ENCODE measurements at regions not wholly inside any gene's neighbourhood (a gene's known extent, or its start where the extent isn't known, plus 50 kb on each side); places are given as distances from the start of the nearest gene placed in this dataset.

DNA sequence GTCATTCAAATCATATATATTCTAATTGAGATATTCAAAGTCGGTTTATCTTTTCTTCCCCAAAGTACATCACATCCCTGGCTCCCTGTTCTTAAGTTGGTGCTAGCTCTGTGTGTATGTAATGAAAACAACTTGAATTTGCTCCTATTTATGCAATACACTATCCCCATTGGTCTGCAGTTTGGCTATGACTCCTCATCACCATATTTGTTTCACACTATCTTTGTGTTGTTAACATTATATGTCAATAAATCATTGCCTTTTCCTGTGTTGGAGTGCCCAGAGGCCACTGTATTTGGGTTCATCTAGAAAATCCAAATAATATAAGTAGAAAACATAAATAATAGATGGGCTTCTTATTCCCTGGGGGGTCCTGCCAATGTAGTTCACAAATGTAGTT lies 306.6 kb upstream of the TENM4 start:
- DNase-seq (ENCODE audit: low spot score): no peak

GRCh38 chr11:79744941-79745340 lies 304.1 kb upstream of the TENM4 start:
- DNase-seq (ENCODE audit: low spot score): no peak

DNA sequence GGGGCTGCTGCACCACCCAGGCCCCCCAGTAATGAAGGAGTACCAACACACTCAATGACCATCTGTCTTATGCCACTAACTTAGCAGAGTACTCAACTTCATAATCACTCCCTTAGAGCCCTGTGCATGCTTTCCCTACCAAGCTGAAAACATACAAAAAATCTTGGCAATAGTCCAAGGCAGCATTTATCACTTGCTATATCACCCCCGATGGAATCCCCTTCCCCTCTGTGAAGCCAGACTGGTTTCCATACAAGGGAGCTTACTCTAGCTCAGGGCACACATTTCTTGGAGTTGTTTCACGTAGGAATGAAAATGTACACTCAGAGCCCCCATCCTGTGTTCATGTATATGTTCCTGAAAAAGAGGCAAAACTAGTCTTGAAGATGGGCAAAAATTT lies 301.3 kb upstream of the TENM4 start:
- DNase-seq (ENCODE audit: low spot score): no peak

DNA sequence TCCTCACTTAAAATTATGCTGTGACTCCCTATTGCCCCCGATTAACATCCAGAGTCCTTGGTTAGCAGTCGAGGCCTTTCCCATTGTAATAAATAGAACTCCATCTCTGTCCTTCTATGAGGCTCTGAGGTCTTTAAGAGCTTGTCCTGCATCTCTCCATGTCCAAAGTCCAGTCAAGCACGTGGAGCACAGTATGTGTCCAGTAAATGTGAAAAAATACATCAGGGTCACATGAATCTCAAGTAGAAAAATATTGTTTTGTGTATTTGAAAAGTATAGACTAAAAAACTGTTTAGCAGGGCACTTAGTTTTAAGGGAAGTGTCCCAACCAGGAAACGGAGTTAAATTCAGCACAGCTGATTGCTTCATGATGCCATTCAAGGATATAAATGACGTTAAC lies 298.8 kb upstream of the TENM4 start:
- no peak for DNase-seq (ENCODE audit: low spot score)

- DNase-seq (ENCODE audit: low spot score): no peak
Observed at GRCh38 chr11:79727221-79727620, 286.4 kb upstream of the TENM4 start.

DNA sequence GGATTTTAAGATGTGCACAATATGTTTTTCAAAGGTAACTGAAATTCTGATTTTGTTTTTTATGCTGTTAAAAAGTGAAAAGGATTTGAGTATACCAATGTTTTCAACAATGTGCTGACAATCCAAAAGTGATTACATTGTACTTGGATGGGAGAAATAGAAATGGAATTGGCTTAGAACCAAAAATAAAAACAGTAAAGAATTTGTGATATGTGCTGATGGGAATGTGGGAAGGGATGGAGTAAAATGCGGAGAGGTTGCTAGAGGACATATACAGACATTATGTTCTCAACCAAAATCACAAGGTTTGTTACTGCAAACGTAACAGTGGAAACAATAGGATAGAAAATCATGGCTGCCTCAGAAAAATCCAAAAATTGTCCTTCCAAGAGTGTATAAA lies 279.3 kb upstream of the TENM4 start:
- DNase-seq (ENCODE audit: low spot score): no peak

DNA sequence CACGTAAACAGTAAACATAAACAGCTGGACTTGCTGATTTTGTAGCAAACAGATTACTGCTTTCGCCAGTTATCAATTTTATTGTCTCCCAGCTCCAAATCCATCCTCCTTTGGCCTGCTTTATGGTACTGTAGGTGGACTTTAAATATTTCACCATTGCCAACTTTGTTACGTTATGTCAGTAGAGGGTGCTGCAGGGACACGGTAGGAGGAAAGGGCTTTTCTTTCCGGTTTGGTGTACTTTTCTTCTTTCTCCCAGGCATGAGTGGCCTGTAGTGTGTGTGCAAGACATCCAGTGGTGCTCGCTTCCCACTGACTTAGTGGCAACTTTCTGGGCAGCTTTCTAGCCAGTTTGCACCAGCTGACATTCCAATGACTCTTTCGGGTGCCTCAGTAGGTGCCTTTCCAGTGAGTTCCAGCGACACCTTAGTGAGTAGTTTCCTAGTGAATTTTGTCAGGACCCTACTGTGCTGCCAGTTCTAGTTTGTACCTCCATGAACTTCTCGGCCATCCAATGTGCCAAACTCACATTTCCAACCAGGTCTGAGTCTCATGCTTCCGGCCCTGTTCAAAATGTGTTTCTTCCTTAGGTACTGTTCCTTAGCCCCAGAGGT lies 267.6 kb upstream of the TENM4 start:
- DNase-seq (ENCODE audit: low spot score): peak; percentile 15

GRCh38 chr11:79705648-79706047 lies 264.8 kb upstream of the TENM4 start:
- DNase-seq (ENCODE audit: low spot score): no peak

- DNase-seq (ENCODE audit: low spot score): no peak
Observed at GRCh38 chr11:79702303-79702702, 261.5 kb upstream of the TENM4 start.

GRCh38 chr11:79699246-79699645 lies 258.4 kb upstream of the TENM4 start:
- DNase-seq (ENCODE audit: low spot score): no peak

- no peak for DNase-seq (ENCODE audit: low spot score)
Observed at GRCh38 chr11:79697905-79698304, 257.1 kb upstream of the TENM4 start.

GRCh38 chr11:79694368-79694767 lies 253.5 kb upstream of the TENM4 start:
- no peak for DNase-seq (ENCODE audit: low spot score)

GRCh38 chr11:79691445-79691844 lies 250.6 kb upstream of the TENM4 start:
- no peak for DNase-seq (ENCODE audit: low spot score)

DNA sequence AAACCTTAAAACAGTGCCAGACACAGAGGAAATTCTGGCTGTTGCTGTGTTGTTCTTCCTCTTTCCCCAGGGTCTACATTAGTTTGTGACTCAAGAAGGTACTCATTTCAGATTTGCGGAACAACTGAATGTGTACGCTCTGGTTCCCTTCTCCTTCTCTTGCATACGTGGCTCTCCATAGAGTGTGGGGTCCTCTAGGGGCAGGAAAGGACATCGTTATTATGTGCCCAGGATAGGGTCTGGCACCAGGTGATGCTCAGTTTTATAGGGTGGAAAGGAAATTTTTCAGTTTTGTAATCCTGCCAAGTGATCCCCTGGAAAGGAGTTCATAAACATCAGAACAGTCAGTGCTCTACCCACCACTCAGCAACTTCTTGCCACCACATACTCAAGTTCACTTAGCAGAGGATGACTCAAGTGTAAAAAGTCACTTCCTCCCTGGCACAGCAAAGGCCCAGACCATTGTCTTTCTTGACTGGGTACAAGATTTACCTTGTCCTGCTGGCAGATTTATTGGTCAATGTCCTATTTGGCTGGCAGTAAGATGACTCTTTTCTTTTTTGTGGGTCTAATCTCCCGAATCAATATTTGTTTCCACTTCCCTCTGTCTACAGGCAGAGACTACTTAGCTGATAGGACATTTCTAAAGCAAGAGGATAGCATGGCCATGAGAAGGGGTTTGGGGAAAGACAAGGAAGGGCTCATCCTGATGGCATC lies 246.0 kb upstream of the TENM4 start:
- no peak for DNase-seq (ENCODE audit: low spot score)

- DNase-seq (ENCODE audit: low spot score): no peak
Observed at GRCh38 chr11:79683930-79684329, 243.1 kb upstream of the TENM4 start.

DNA sequence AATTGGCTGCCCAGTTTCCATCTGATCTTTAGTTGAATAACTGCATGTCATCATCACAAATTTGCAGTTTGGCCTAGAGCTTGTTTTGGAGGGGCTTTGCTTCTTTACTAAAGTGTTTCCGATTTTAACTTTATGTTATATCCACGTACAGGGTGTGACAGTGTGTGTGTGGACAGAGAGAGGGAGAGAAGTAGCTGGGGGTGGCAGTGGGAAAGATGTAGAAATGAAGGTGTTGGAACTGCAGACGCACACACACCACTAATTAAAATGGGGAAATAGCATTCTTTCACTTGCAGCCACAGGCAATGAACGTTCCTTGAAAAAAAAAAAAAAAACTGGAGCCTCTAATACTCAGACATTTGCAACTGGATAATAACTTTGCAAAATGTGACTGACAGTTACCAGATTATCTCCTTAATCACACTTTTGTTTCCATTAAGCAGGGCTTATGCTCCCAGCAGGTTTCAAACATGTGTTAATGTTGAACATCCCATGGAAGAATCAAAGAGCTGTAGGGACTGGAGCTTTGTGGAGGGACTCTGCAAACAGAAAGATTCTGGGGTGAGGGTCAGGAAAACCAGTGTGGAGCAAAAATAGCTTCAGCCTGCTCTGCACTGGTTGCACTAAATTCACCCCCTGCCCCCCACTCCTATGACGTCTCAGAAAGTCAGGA lies 238.1 kb upstream of the TENM4 start:
- DNase-seq (ENCODE audit: low spot score): no peak

DNA sequence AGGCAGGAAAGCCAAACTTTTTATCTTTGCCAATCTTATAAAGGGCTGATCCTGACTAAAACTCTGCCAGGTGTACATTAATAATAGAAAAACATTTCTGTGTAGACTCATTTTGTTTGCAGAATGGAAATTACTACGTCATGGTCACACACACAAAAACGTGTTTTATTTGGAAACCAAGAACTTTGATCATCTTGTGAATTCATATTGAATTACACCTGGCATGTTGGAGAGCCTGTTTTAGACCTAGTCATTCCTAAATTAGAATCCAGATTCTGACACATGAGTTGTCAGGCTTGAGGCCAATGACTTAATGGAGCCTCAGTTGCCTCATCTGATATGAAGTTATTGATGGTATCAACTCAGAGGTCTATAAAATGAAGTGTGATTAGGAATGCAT lies 235.6 kb upstream of the TENM4 start:
- DNase-seq (ENCODE audit: low spot score): no peak

GRCh38 chr11:79675081-79675480 lies 234.3 kb upstream of the TENM4 start:
- no peak for DNase-seq (ENCODE audit: low spot score)

GRCh38 chr11:79672786-79673185 lies 232.0 kb upstream of the TENM4 start:
- DNase-seq (ENCODE audit: low spot score): no peak

DNA sequence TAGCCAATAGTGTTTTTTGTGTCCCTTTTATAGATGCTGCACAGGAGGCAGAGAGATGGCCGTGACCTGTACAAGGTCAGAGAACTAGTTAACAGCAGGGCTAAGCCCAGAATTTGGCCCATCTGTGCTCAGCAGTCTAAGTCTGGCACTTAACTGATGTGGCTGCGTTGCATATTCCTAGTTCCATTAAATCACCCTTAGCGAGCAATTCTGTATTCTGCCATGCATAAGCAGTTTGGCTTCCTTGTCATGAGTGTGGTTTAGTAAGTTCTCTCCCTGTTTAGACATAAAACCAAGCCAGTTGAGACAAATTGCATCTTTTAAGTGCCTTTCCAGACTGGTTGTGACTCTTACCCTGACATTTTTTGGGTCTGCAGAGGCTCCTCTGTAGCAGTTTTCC lies 230.6 kb upstream of the TENM4 start:
- no peak for DNase-seq (ENCODE audit: low spot score)

DNA sequence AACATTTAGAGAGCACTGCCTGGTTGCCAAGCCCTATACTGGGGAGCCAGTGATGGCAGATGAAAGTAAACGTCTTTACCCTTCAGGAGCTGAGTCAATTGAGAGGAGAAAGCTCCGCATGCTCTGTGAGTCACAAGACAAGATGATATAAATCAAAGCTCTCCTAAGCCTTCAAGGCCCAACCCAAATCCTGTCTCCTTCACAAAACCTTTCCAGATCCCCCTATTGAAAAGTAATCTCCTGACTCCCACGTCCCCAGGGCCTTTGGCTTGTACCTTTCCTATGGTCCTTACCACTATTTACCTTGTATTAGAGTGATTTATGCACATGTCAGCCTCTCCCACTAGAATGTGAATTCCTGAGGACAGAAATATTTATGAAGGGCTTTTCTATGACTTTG lies 230.1 kb upstream of the TENM4 start:
- DNase-seq (ENCODE audit: low spot score): no peak

DNA sequence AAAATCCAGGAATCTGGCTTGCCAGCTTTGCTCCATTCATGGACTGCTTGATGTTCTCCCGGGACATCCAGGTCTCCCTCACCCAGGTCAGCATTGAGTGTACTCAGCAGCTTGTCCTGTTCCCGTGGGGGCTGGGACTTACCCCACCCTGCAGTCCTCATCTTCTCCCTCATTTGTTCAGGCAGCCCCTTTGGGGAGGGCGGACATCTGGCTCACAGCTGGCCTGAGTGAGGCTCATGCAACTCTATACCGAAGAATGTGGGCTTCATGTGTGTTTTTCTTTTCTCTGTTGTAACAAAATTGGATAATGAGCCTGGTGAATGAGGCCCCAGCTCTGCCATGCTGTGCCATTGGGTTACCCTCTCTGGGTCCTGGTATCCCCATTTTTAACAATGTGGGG lies 227.7 kb upstream of the TENM4 start:
- DNase-seq (ENCODE audit: low spot score): no peak

DNA sequence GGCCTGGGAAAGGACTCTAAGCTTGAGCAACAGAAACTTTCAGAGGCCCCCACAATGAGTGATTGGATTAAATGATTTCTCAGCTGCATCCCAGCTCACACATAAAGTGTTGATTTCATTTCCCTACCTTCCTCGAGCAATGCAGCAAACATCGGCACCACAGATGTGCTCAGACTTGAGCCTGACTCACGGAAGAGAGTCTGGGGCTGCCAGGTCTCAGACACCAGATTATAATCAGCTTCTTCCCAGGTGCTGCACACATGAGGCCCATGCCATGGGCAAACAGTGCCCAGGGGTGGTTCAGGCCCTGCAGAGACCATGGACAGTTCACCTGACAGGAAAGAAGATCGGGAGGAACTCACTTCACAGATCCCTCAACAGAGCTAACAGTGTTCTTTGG lies 226.6 kb upstream of the TENM4 start:
- DNase-seq (ENCODE audit: low spot score): no peak

GRCh38 chr11:79663017-79663416 lies 222.2 kb upstream of the TENM4 start:
- no peak for DNase-seq (ENCODE audit: low spot score)
